ENCODE measurements at regions not wholly inside any gene's neighbourhood (a gene's known extent, or its start where the extent isn't known, plus 50 kb on each side); places are given as distances from the start of the nearest gene placed in this dataset.
A peak's percentile ranks its signal among the peaks of the same experiment; 100 is the strongest.

- no peaks in the 10 kb centered on the region for H3K9me3 Mint-ChIP-seq (ENCODE audit: low read depth)
- no peaks in the 10 kb centered on the region for H3K4me1 Mint-ChIP-seq (ENCODE audit: low read depth)
- H3K27me3 Mint-ChIP-seq (ENCODE audit: low read depth) = peaks cover 13% of the 10 kb centered on the region
- DNase-seq (ENCODE audit: low spot score) = no peak
- no peak overlapping the region for H3K27ac Mint-ChIP-seq (ENCODE audit: unreplicated experiment)
- TF ChIP-seq CTCF (IDR thresholded peaks at IDR 0.05) = no peak
- no peak overlapping the region for H3K4me3 Mint-ChIP-seq (ENCODE audit: unreplicated experiment)
- H3K36me3 Mint-ChIP-seq (ENCODE audit: low read depth) = no peaks in the 10 kb centered on the region
These were observed 76.3 kb downstream of the MED10 start for GRCh38 chr5:6302075-6302474.

GRCh38 chr5:6296524-6296923 is 81.8 kb downstream of the MED10 start:
- Mint-ChIP-seq H3K36me3 (ENCODE audit: low read depth) (no peaks in the 10 kb centered on the region), H3K4me1 (ENCODE audit: low read depth) (no peaks in the 10 kb centered on the region), H3K27ac (ENCODE audit: unreplicated experiment) (no peak overlapping the region), H3K4me3 (ENCODE audit: unreplicated experiment) (no peak overlapping the region), H3K27me3 (ENCODE audit: low read depth) (peaks cover 5% of the 10 kb centered on the region), H3K9me3 (ENCODE audit: low read depth) (no peaks in the 10 kb centered on the region)
- no peak for TF ChIP-seq CTCF (IDR thresholded peaks at IDR 0.05)
- DNase-seq (ENCODE audit: low spot score) = no peak

- no peak for DNase-seq (ENCODE audit: low spot score)
- no peak overlapping the region for H3K27ac Mint-ChIP-seq (ENCODE audit: unreplicated experiment)
- no peaks in the 10 kb centered on the region for H3K4me1 Mint-ChIP-seq (ENCODE audit: low read depth)
These were observed 86.4 kb downstream of the MED10 start for GRCh38 chr5:6291961-6292360.

GRCh38 chr5:6289239-6289638 is 89.1 kb downstream of the MED10 start:
- Mint-ChIP-seq H3K9me3 (ENCODE audit: low read depth) (no peaks in the 10 kb centered on the region), H3K36me3 (ENCODE audit: low read depth) (no peaks in the 10 kb centered on the region), H3K4me3 (ENCODE audit: unreplicated experiment) (no peak overlapping the region), H3K4me1 (ENCODE audit: low read depth) (no peaks in the 10 kb centered on the region), H3K27ac (ENCODE audit: unreplicated experiment) (no peak overlapping the region), H3K27me3 (ENCODE audit: low read depth) (peaks cover 9% of the 10 kb centered on the region)
- TF ChIP-seq CTCF (IDR thresholded peaks at IDR 0.05) = no peak
- DNase-seq (ENCODE audit: low spot score) = no peak

More at GRCh38 chr5:6291961-6292360, 86.4 kb downstream of the MED10 start:
- Mint-ChIP-seq H3K36me3 (ENCODE audit: low read depth) (no peaks in the 10 kb centered on the region), H3K4me3 (ENCODE audit: unreplicated experiment) (no peak overlapping the region), H3K27me3 (ENCODE audit: low read depth) (peaks cover 9% of the 10 kb centered on the region), H3K9me3 (ENCODE audit: low read depth) (no peaks in the 10 kb centered on the region)
- TF ChIP-seq CTCF (IDR thresholded peaks at IDR 0.05) = peak; percentile 65

- no peak for TF ChIP-seq CTCF (IDR thresholded peaks at IDR 0.05)
- Mint-ChIP-seq H3K4me1 (ENCODE audit: low read depth) (no peaks in the 10 kb centered on the region), H3K27ac (ENCODE audit: unreplicated experiment) (no peak overlapping the region)
These were observed 91.2 kb downstream of the MED10 start for GRCh38 chr5:6287176-6287575.

More at GRCh38 chr5:6287176-6287575, 91.2 kb downstream of the MED10 start:
- Mint-ChIP-seq H3K4me3 (ENCODE audit: unreplicated experiment) (no peak overlapping the region), H3K36me3 (ENCODE audit: low read depth) (no peaks in the 10 kb centered on the region), H3K27me3 (ENCODE audit: low read depth) (peaks cover 5% of the 10 kb centered on the region), H3K9me3 (ENCODE audit: low read depth) (no peaks in the 10 kb centered on the region)
- no peak for DNase-seq (ENCODE audit: low spot score)

Measured in chondrocyte (in vitro differentiated cells).